NCI-H2107 treated with DMSO at 0.1 percent for 48 hours (cell line): ENCODE measurements at regions not wholly inside any gene's neighbourhood (a gene's known extent, or its start where the extent isn't known, plus 50 kb on each side); places are given as distances from the start of the nearest gene placed in this dataset.

Source experiments
- DNase-seq: peaks from one replicate; lab custom pipeline; 2025; ENCODE audit not compliant: unreplicated experiment; lab: John Stamatoyannopoulos, UW

DNA sequence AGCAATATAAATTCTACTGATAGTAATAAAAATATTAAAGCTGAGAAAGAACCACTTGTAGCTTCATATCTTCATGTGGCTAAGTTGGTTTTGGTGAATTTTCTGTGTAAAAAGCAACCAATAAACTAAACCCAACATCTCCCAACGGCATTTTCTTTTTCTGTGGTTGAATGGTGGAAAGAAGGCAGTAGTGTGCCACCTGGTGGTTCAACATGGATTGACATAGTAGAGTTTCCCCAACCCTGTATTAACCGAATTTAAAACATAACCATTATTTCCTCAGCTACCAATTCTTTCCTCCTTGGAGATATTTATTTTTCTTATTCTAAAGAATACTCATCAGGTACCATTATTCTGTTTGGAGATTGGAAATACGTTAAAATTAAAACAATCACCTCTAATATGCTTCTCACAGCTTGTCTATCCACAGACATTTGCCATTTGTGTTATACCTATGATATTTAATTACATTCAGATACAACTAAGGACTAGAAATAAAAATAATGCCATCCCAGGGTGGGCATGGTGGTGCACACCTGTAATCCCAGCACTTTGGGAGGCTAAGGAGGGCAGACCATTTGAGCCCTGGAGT is 117.1 kb upstream of the EEF1E1 start:
- peak; percentile 28 for DNase-seq

DNA sequence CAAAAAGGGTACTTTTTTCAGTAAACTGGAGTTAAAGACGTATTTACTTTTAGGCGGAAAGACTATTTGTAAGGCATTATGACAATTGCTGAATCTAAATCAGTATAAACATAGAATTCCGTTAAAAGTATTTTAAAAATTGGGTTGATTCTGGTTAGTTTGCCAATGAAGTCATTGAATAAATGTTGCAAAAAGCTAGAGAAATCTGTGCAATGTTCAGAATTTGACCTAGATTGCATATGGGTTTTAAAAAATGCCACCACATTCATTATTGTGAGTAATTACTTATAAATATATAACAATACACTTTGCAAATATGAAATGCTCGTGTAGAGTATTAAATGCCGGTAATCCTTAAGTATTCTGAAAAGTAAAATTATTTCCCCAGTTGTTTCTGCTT is 116.5 kb upstream of the EEF1E1 start:
- no peak for DNase-seq

- DNase-seq, result no peak
These were observed 113.3 kb upstream of the EEF1E1 start for GRCh38 chr6:8215631-8216030.

DNA sequence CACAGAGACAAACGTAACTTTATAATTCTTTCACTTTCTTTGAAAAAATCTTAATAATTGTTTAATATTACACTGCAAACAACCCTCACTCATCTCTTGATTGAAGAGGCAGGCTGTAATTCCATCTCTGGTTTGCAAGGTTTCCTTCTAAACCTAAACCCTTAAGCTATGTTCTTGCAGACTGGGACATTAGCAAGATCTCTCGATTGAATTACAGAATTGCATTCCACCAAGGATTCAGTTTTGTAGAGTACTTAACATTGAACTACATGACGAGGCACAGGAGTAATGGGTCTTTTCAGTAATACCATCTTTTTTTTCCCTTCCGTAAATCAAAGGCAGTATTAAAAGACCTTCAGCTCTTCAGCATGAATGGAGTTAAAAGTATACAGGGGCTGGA is 111.6 kb upstream of the EEF1E1 start:
- no peak for DNase-seq

DNA sequence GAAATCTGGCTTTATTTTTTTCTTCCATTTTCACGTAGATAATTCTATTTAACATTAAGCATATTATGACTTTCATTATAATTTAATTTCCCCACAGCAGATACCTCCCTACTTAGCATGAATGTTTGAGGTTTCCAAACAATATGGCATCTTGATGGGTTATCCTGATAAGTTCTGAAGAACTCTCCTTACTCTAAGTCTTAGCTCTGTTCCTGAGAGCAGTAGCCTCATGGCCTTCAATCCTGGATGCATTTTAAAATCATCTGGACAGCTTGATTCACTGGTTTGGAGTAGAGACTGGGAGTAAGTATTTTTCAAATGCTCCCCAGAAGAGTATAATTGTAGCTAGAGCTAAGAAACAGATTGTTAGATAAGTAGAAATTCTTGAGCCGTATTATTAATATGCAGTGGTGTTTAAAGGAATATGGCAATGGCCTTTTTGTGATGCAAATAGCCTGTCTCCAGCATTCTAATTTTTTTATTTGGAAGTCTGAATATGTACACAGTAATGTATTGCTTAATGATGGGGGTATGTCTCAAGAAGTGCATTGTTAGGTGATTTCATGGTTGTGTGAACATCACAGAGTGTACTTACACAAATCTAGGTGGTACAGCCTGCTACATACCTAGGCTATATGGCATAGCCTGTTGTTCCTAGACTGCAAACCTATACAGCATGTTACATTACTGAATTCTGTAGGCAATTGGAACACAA is 110.5 kb upstream of the EEF1E1 start:
- DNase-seq, result no peak

- DNase-seq, result no peak
These were observed 105.5 kb upstream of the EEF1E1 start for GRCh38 chr6:8207869-8208191.

- DNase-seq, result no peak
These were observed 105.0 kb upstream of the EEF1E1 start for GRCh38 chr6:8207191-8207868.

DNA sequence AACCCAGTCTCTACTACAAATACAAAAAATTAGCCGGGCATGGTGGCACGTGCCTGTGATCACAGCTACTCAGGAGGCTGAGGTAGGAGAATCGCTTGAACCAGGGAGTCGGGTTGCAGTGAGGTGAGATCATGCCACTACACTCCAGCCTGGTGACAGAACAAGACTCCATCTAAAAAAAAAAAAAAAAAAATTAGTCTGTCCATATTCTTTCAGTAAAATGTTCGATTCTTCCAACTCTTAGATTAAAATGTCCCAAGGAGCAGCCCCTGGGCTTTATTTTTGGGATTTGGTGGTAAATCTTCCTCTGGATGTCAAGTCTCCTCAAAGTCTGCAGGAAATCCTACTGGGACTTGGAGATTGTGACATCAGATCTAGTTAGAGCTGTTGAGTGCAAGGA is 101.0 kb upstream of the EEF1E1 start:
- DNase-seq, result no peak

GRCh38 chr6:8201679-8202078 is 99.3 kb upstream of the EEF1E1 start:
- DNase-seq, result no peak

DNA sequence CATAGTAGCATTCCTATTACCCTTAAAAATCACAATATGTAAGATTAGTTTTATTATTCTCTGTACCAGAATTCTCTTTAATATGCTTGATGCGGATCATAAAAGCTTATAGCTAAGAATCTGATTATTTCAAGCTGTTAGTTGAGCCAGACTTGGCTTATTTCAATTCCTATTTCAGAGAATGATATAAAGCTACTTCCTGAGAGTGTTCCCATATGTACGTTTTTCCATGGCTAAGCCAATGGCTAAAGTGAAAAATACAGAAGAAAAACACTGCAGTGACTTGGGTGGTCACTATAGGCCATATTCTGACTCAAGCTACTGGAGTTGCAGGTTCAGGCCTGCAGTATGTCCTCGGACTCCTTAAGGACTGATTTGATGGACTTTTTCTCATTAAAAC is 97.9 kb upstream of the EEF1E1 start:
- no peak for DNase-seq

DNA sequence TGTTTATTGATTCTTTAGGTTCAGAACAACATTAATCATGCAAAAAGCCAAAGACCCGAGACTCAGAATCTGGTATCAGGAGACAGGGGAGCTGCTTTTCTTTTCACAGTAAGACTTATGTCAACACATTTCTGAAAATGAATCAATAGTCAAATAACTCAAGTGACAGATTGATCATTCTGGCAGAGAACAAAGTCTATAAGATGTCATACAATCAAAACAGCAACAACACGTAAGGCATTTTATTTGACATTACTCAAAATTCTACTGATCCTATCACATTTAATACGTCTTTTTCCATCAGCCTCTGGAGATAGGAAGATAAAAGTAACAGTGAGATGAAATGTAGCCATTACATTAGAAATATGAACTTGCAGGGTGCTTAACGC is 93.4 kb upstream of the EEF1E1 start:
- no peak for DNase-seq

DNA sequence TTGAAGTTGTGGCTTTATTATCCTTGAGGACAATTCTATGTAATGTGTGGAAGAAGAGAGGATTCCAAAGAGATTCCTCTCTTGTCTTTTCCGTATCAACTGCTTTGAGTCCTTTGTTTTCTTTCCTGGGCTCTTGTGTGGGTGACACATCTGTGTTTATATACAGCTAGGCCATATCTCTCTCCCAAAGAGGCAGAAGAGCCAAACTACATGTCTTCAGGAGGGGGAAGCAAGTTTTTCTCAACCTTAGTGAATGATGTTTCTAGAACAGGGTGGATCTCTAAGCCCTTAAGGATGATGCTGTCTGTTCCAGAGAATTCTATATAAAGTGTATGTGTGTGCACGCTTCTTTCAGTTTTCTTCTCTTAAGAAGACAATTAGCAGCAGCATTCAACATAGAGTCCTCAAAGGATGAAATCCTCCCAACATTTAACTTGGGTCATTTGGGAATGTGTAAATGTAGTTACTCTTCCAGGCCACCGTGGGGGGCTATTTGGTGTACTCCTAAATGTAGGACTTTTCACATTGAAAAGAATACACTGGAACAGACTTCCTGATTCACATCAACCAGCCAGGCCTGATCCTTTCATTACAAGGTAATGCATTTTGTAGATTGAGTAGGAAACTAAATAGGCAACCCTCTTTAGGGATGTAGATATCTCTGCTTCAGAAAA is 92.8 kb upstream of the EEF1E1 start:
- DNase-seq, result no peak

DNA sequence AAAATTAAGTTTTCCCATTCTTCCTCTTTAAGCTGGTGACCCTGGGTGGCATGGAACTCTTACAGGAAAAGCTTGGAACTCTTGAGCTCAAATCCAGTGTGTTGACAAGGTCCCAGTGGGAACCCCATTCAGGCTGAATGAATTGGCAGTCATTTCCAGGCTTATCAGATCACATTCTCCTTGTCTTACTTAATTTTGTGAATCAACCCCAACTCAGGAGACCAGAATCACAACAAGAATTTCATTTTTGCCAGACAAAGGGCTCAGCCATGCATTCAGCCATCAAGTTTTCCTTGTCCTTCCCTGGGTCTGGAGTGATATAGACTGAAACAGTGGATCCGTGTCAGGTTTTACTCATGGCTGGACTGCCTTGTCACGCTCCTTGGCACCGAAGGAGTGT is 92.1 kb upstream of the EEF1E1 start:
- DNase-seq, result no peak

DNA sequence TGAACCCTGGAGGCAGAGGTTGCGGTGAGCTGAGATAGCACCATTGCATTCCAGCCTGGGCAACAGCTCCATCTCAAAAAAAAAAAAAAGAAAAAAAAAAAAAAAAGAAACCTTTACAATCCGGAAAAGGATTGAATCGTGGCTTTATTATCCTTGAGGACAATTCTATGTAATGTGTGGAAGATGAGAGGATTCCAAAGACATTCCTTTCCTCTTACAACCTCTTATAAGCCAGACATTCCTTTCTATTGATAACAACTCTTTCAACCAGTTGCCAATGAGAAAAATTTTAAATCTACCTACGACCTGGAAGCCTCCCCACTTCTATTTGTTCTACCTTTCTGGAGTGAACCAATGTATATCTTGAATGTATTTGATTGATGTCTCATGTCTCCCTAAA is 91.2 kb upstream of the EEF1E1 start:
- no peak for DNase-seq

DNA sequence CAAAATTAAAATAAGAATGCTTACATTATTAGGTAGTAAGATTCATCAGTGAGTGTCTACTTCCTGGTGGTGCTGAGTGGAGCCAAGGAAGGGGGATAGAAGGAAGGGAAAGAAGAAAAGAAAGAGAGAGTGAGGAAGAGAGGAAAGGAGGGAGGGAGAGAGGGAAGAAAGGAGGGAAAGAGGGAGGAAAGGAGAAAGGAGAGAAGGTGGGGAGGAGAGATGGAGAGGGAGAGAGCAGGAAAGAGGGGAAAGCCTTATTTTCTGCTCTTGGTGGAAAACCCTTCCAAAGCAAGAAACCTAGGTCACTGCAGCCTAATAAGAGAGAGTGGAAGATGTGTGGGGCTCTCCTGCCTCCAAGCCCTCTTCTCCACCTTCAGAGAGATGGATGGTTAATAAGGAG is 90.2 kb upstream of the EEF1E1 start:
- no peak for DNase-seq

DNA sequence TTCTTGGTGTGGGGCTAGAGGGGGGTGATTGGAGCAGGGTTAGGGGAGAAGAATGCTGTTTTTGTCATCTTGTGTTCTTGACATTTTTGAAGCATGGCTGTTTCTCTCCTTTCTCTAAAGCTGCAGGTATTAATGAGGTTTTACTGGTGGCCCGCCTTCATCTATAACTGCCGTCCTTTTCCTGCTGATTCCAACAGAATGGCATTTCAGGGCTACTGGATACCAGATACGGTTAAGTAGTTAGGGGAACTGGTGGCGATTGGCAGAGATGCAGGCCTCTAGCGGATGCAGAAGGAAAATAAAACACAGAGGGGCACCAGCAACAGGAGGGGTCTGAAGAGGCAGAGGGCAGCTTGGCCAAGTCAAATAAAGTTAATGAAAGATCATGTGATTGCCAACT is 89.7 kb upstream of the EEF1E1 start:
- DNase-seq, result no peak

- no peak for DNase-seq
These were observed 89.3 kb upstream of the EEF1E1 start for GRCh38 chr6:8191629-8192028.

- no peak for DNase-seq
These were observed 84.9 kb upstream of the EEF1E1 start for GRCh38 chr6:8187209-8187608.

DNA sequence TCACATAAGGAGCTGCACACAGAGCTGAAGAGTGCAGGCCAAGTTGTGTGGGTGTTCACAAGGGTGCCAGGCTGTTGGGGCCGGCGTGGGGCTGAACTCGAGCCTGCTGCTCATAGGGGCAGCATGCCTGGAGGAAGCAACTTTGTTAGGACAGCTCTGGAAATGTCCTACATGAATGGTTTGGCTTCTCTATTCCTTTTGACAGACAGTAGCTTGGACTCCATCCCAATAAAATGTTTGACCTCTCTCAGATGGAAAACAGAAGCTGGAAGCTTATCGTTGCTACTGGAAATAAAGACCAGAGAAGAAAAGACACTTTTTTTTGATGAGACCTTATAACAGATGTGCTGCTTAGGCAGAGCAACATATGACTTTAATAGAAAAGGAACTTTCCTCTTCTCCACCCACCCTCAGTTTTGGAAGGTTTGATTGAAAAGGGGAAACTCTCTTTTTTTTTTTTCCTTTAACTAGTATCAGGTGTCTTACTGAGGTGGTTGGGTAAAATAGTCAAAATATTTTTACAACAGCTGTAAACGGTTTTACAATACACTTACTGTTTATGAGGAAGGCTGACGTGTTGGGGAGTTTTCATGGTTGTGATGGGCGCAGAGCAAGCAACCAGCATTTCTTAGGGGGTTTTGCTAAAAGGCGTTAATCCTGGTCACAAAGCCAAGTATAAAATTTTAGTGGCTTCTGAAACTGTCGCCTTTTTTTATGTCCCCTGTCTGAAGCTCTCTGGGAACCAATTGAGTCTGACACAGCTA is 80.7 kb upstream of the EEF1E1 start:
- no peak for DNase-seq

- no peak for DNase-seq
These were observed 79.8 kb upstream of the EEF1E1 start for GRCh38 chr6:8181951-8182845.
